ENCODE measurements at regions not wholly inside any gene's neighbourhood (a gene's known extent, or its start where the extent isn't known, plus 50 kb on each side); places are given as distances from the start of the nearest gene placed in this dataset.
A peak's percentile ranks its signal among the peaks of the same experiment; 100 is the strongest.

DNA sequence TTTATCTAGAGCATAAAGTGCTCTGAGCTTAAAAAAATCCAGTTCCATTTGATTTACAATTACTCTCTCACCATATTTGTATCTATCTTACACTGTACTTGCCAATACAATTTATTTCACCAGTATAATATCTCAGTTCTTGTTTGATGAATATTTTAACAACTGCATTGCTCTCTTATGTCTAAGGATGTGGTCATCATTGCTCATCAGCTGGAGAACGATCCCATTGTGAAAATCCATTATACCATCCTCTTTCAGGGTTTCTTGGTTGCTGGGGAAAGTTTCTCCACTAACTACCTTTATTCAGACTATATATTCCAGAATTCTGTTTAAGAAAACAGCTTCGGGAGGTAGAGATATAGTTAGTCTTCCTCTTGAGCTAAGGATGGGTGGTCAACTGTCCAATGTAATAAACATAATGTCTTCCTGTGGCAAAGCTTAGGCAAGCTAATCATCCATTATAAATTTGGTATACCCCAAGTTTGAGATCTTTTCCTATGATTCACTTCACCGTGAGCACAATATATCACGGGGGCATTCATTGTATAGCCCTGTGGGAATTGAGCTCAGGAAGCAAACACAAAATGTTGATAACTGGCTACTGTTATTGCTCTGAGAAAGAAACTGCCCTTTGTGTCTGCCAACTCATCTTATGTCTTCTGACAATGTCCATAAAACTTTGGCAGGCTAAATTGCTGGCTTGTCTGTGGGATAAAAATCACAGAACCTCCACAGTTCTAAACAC, 2361.9 kb downstream of the ARAP2 start:
- peak overlapping the region; percentile 33 for H3K4me2 ChIP-seq (ENCODE audit: low read length)
- no peak overlapping the region for H3K4me3 ChIP-seq (ENCODE audit: low read length)
- H3K9ac ChIP-seq (ENCODE audit: low read depth, low read length): peak overlapping the region; percentile 20
- peaks cover 11% of the 10 kb centered on the region for H3K4me1 ChIP-seq (ENCODE audit: control insufficient read depth, insufficient read depth, low read length)
- no peaks in the 10 kb centered on the region for H3K9me3 ChIP-seq (replicated peaks; ENCODE audit: low read length)
- H3K27me3 ChIP-seq (ENCODE audit: control insufficient read depth, insufficient read depth, low read length): no peaks in the 10 kb centered on the region
- H3K36me3 ChIP-seq (ENCODE audit: insufficient read depth, low read length): no peaks in the 10 kb centered on the region

DNA sequence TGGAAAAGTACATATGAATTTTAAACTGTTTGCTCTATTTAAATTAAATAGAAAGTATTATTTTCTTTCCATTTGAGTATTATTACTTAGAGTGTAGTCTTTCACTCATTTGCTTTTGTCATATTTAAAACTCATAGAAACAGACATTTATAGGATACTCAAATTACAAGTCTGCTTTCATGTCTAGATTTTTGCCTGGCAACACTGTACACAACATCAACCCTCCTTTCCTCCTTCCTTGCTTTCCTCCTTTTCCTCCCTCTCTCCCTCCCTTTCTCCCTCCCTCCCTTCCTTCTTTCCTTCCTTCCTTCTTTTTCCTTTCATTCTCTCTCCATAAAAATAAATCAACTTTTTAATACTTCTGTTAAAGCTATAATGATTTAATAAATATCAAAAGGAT, 2361.2 kb downstream of the ARAP2 start:
- Histone ChIP-seq H3K27me3 (ENCODE audit: control insufficient read depth, insufficient read depth, low read length) (no peaks in the 10 kb centered on the region), H3K4me1 (ENCODE audit: control insufficient read depth, insufficient read depth, low read length) (peaks cover 11% of the 10 kb centered on the region), H3K36me3 (ENCODE audit: insufficient read depth, low read length) (no peaks in the 10 kb centered on the region), H3K4me3 (ENCODE audit: low read length) (no peak overlapping the region), H3K4me2 (ENCODE audit: low read length) (peak overlapping the region; percentile 33), H3K9me3 (replicated peaks; ENCODE audit: low read length) (no peaks in the 10 kb centered on the region), H3K9ac (ENCODE audit: low read depth, low read length) (peak overlapping the region; percentile 20)

DNA sequence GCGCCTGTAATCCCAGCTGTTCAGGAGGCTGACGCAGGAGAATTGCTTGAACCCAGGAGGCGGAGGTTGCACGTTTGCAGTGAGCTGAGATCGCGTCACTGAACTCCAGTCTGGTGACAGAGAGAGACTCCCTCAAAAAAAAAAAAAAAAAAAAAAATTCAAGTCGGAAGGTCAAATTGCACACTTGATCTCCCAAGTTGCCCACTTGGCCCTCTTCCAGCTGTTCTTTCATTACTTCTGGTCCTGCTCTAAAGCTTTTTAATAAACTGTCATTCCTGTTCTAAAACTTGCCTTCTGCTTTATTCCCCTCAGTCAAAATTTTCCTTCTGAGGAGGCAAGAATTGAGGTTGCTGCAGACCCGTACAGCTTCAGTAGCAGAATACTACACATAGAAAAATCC, 2358.0 kb downstream of the ARAP2 start:
- no peak overlapping the region for H3K4me2 ChIP-seq (ENCODE audit: low read length)
- no peak overlapping the region for H3K4me3 ChIP-seq (ENCODE audit: low read length)
- H3K9me3 ChIP-seq (replicated peaks; ENCODE audit: low read length): no peaks in the 10 kb centered on the region
- H3K27me3 ChIP-seq (ENCODE audit: control insufficient read depth, insufficient read depth, low read length): no peaks in the 10 kb centered on the region
- peaks cover 11% of the 10 kb centered on the region for H3K4me1 ChIP-seq (ENCODE audit: control insufficient read depth, insufficient read depth, low read length)
- H3K9ac ChIP-seq (ENCODE audit: low read depth, low read length): no peak overlapping the region
- H3K36me3 ChIP-seq (ENCODE audit: insufficient read depth, low read length): no peaks in the 10 kb centered on the region

DNA sequence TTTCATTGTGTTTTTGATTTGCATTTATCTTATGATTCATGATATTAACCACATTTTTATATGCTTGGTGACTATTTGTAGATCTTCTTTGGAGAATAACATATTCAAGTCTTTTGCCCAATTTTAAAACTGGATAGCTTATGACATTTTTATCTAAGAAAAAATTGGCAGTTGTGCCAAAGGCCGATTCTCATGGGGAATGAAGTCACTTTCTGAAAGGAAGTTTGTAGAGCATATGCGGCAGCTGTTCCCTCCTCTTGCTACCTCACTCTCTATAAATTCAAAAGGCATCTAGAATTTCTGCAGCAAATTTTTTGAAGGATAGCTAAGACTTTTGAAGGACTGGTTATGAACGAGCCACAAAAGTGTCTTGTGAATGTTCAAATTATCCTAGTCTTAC, 2353.5 kb downstream of the ARAP2 start:
- Histone ChIP-seq H3K4me3 (ENCODE audit: low read length) (no peak overlapping the region), H3K36me3 (ENCODE audit: insufficient read depth, low read length) (no peaks in the 10 kb centered on the region), H3K4me2 (ENCODE audit: low read length) (no peak overlapping the region), H3K9ac (ENCODE audit: low read depth, low read length) (no peak overlapping the region), H3K9me3 (replicated peaks; ENCODE audit: low read length) (no peaks in the 10 kb centered on the region), H3K4me1 (ENCODE audit: control insufficient read depth, insufficient read depth, low read length) (no peaks in the 10 kb centered on the region), H3K27me3 (ENCODE audit: control insufficient read depth, insufficient read depth, low read length) (no peaks in the 10 kb centered on the region)

DNA sequence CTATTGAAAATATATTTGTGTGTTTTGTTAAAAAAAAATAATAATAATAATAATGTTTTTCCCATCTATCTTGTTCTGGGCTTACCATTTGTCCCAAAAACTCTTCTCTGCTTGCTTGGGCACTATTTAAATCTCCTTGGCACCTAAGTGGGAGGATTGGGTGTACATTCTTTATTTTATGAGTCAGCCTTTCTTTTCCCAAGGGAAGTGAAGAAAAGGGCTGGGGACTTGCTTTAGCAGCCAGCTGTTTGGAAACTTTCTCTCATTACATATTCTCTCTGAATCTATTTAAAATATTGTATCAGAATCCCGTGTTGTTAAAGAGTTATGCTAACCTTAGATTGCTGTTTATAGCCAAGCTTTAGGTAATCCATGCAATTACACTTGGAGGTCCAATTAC, 2332.4 kb downstream of the ARAP2 start:
- H3K4me2 ChIP-seq (ENCODE audit: low read length): no peak overlapping the region
- H3K4me3 ChIP-seq (ENCODE audit: low read length): no peak overlapping the region
- no peak overlapping the region for H3K9ac ChIP-seq (ENCODE audit: low read depth, low read length)
- H3K36me3 ChIP-seq (ENCODE audit: insufficient read depth, low read length): no peaks in the 10 kb centered on the region
- H3K27me3 ChIP-seq (ENCODE audit: control insufficient read depth, insufficient read depth, low read length): no peaks in the 10 kb centered on the region
- H3K9me3 ChIP-seq (replicated peaks; ENCODE audit: low read length): peaks cover 4% of the 10 kb centered on the region
- no peaks in the 10 kb centered on the region for H3K4me1 ChIP-seq (ENCODE audit: control insufficient read depth, insufficient read depth, low read length)

DNA sequence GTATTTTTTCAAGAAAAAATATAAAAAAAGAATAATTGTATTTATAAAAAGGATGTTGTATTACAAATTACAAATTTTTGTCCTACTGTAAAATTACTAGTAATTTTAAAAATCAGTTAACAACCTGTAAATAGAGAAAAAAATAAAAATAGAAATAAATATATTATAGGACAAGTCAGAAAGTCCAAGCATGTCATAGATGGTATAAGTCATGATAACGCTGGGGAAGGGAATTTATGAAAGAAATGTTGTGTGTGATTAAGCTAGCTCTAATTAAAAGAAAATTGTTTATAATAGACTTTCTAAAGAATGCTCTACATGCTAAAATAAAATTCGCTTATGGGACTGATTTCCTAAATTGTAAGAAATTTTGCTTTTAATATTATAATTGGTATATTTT, 2329.9 kb downstream of the ARAP2 start:
- Histone ChIP-seq H3K27me3 (ENCODE audit: control insufficient read depth, insufficient read depth, low read length) (no peaks in the 10 kb centered on the region), H3K9ac (ENCODE audit: low read depth, low read length) (no peak overlapping the region), H3K4me2 (ENCODE audit: low read length) (no peak overlapping the region), H3K4me1 (ENCODE audit: control insufficient read depth, insufficient read depth, low read length) (no peaks in the 10 kb centered on the region), H3K36me3 (ENCODE audit: insufficient read depth, low read length) (no peaks in the 10 kb centered on the region), H3K4me3 (ENCODE audit: low read length) (no peak overlapping the region), H3K9me3 (replicated peaks; ENCODE audit: low read length) (peaks cover 4% of the 10 kb centered on the region)

DNA sequence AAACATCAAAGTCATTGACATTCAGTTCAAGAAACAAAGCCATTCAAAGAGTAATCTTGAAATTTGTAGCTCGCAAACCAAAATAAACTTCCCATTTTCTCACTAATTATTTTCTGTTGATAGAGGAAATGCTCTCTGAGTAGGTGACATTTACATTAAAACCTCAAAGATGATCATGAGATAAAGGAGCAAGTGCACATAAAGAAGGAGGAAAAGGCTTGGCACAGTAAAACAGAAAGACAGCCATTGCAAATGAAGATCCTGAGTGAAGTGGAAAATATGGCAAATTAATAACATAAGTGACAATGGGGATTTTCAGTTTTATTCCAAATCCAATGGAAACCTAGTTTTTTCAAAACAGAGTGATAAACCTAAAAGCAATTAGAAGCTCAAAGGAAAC, 2320.8 kb downstream of the ARAP2 start:
- no peak overlapping the region for H3K9ac ChIP-seq (ENCODE audit: low read depth, low read length)
- H3K27me3 ChIP-seq (ENCODE audit: control insufficient read depth, insufficient read depth, low read length): no peaks in the 10 kb centered on the region
- H3K9me3 ChIP-seq (replicated peaks; ENCODE audit: low read length): no peaks in the 10 kb centered on the region

DNA sequence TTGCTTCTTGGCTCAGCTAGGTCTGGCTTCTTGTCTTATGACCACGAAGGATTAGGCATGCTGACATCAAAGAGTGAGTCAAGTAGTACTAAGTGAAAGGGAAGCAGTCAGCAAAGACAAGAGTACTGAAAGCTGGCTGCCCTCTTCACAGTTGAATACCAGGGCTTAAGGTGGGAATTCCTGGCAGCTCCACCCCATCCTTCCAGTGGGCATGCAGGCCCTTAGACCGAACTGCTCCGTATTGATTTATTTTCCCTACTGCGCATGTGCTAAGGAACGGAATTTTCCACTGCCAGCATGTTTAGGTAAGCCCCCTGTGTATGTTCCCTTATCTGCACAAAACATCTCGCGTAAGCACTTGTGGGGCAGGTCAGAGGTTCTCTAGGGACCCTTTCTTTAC, 2320.1 kb downstream of the ARAP2 start:
- Histone ChIP-seq H3K36me3 (ENCODE audit: insufficient read depth, low read length) (no peaks in the 10 kb centered on the region), H3K27me3 (ENCODE audit: control insufficient read depth, insufficient read depth, low read length) (no peaks in the 10 kb centered on the region), H3K9me3 (replicated peaks; ENCODE audit: low read length) (no peaks in the 10 kb centered on the region), H3K9ac (ENCODE audit: low read depth, low read length) (no peak overlapping the region), H3K4me2 (ENCODE audit: low read length) (no peak overlapping the region), H3K4me1 (ENCODE audit: control insufficient read depth, insufficient read depth, low read length) (peaks cover 4% of the 10 kb centered on the region), H3K4me3 (ENCODE audit: low read length) (no peak overlapping the region)

More for the DNA sequence above, 2320.8 kb downstream of the ARAP2 start:
- Histone ChIP-seq H3K4me2 (ENCODE audit: low read length) (no peak overlapping the region), H3K4me1 (ENCODE audit: control insufficient read depth, insufficient read depth, low read length) (peaks cover 4% of the 10 kb centered on the region), H3K4me3 (ENCODE audit: low read length) (no peak overlapping the region), H3K36me3 (ENCODE audit: insufficient read depth, low read length) (no peaks in the 10 kb centered on the region)

DNA sequence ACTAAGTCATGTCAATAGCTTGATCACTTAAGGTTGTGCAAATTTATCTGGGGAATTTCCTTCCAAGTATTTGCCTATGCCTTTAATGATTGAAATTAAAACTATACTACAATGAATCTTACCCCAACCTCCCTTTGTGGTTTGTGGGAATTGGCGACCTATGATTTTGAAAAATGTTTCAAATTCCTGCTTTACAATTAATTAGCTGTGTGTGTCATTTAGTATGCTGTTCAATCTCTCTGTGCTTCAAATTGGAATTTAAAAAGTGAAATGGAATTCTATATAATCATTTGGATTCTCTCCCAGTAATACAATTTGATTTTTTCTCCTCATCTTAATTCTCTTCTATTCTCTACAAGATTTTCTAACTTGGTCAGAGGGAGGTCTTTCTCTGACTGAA, 2319.5 kb downstream of the ARAP2 start:
- Histone ChIP-seq H3K27me3 (ENCODE audit: control insufficient read depth, insufficient read depth, low read length) (no peaks in the 10 kb centered on the region), H3K4me3 (ENCODE audit: low read length) (no peak overlapping the region), H3K4me1 (ENCODE audit: control insufficient read depth, insufficient read depth, low read length) (peaks cover 4% of the 10 kb centered on the region), H3K9ac (ENCODE audit: low read depth, low read length) (no peak overlapping the region), H3K36me3 (ENCODE audit: insufficient read depth, low read length) (no peaks in the 10 kb centered on the region), H3K9me3 (replicated peaks; ENCODE audit: low read length) (no peaks in the 10 kb centered on the region), H3K4me2 (ENCODE audit: low read length) (no peak overlapping the region)

DNA sequence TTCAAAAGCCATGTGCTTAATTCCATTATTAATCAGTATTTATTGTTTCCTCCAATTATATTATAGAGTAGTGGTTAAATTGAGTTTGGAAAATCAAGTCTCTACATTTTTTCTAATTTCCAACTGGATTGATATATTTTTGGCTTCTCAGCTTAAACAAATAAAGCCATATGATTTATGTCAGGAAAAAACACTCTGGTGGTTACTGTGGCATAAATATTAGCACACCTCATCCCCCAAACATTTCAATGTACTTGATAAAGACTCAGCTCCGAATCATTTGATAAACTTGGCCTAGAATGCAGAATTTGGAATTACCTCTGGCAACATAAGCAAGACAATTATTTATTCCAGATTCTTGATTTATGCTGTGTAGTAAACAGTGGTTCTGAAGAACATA, 2313.8 kb downstream of the ARAP2 start:
- Histone ChIP-seq H3K4me2 (ENCODE audit: low read length) (no peak overlapping the region), H3K27me3 (ENCODE audit: control insufficient read depth, insufficient read depth, low read length) (no peaks in the 10 kb centered on the region)

DNA sequence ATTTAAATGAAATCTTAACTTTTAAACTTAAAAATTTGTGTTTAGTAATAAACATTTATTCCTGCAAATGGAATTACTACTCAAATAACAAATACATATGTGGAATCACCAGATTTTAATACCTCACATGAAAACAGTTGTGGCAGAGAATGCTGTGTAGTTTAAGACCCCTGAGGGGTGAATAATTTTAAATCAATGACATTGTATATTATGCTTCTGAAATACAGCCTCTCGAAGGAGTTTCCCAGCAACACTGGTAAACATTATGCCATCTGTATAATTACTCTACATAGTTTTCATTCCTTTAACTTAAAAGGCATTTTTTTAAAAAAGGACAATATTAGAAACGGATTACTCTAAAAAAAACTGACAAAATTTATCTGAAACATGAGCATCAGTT, 2313.3 kb downstream of the ARAP2 start:
- Histone ChIP-seq H3K9ac (ENCODE audit: low read depth, low read length) (no peak overlapping the region), H3K4me3 (ENCODE audit: low read length) (no peak overlapping the region), H3K27me3 (ENCODE audit: control insufficient read depth, insufficient read depth, low read length) (no peaks in the 10 kb centered on the region), H3K9me3 (replicated peaks; ENCODE audit: low read length) (no peaks in the 10 kb centered on the region), H3K4me2 (ENCODE audit: low read length) (no peak overlapping the region), H3K36me3 (ENCODE audit: insufficient read depth, low read length) (no peaks in the 10 kb centered on the region), H3K4me1 (ENCODE audit: control insufficient read depth, insufficient read depth, low read length) (no peaks in the 10 kb centered on the region)

More for the DNA sequence above, 2313.8 kb downstream of the ARAP2 start:
- Histone ChIP-seq H3K4me1 (ENCODE audit: control insufficient read depth, insufficient read depth, low read length) (no peaks in the 10 kb centered on the region), H3K4me3 (ENCODE audit: low read length) (no peak overlapping the region), H3K9me3 (replicated peaks; ENCODE audit: low read length) (no peaks in the 10 kb centered on the region), H3K9ac (ENCODE audit: low read depth, low read length) (no peak overlapping the region), H3K36me3 (ENCODE audit: insufficient read depth, low read length) (no peaks in the 10 kb centered on the region)

DNA sequence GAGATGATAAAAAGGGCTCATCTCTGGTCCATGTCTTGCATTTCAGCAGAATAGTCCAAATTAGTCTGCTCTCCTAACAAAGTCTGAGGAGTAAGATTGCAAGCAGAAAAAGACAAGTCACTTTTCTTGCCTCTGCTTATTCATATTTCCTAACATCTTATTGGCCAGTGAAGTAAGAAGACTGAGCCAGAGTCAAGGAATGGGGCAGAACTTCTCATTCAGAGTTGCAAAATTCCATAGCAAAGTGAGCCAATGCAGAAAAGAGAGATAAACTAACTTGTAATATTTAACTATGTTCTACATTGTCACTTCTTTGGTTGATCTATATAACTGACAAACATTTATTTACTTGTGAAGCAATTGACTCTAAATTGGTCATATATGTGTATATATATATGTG, 2304.0 kb downstream of the ARAP2 start:
- Histone ChIP-seq H3K9ac (ENCODE audit: low read depth, low read length) (no peak overlapping the region), H3K36me3 (ENCODE audit: insufficient read depth, low read length) (no peaks in the 10 kb centered on the region), H3K4me3 (ENCODE audit: low read length) (no peak overlapping the region), H3K27me3 (ENCODE audit: control insufficient read depth, insufficient read depth, low read length) (no peaks in the 10 kb centered on the region), H3K4me2 (ENCODE audit: low read length) (no peak overlapping the region), H3K4me1 (ENCODE audit: control insufficient read depth, insufficient read depth, low read length) (no peaks in the 10 kb centered on the region), H3K9me3 (replicated peaks; ENCODE audit: low read length) (no peaks in the 10 kb centered on the region)
